SU-DHL-6 (cell line): ENCODE measurements at regions not wholly inside any gene's neighbourhood (a gene's known extent, or its start where the extent isn't known, plus 50 kb on each side); places are given as distances from the start of the nearest gene placed in this dataset.

Source experiments
- EZH2phosphoT487 ChIP-seq: fragments of 200-600 bp; sonication (generic), shearing (Covaris generic); conservative IDR thresholded peaks from 2 replicates; pipeline ENCODE4 v1.6.1; 2018; ENCODE audit warnings: mild to moderate bottlenecking, antibody characterized with exemption, low read length, moderate library complexity, mixed read lengths
- TF ChIP-seq, protein P1 (sequence below): fragments of 200-600 bp; sonication (generic); IDR thresholded peaks from one replicate; pipeline ENCODE4 v1.5.1; 2017; ENCODE audit warnings: antibody characterized with exemption, mild to moderate bottlenecking, low read length, moderate library complexity; ENCODE audit not compliant: insufficient read depth, poor library complexity, severe bottlenecking

DNA sequence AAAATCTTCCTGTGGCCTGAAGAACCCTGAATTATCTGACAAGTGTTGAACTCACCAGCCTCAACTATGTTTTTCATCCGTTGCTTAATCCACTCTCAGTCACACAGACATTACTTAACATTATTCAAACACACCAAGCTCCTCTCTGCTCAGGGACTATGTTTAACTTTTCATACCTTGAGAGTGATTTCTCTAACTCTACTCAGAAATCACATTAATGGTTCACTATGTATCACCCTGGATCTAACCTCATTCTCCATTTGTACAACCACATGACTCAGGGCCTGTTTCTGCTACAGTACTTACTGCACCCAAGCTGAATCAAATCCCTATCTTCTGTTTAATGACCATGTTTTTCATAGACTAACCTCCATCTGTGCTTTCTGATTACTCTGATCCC, 553.7 kb upstream of the PRR20A start:
- TF ChIP-seq, protein P1, sequence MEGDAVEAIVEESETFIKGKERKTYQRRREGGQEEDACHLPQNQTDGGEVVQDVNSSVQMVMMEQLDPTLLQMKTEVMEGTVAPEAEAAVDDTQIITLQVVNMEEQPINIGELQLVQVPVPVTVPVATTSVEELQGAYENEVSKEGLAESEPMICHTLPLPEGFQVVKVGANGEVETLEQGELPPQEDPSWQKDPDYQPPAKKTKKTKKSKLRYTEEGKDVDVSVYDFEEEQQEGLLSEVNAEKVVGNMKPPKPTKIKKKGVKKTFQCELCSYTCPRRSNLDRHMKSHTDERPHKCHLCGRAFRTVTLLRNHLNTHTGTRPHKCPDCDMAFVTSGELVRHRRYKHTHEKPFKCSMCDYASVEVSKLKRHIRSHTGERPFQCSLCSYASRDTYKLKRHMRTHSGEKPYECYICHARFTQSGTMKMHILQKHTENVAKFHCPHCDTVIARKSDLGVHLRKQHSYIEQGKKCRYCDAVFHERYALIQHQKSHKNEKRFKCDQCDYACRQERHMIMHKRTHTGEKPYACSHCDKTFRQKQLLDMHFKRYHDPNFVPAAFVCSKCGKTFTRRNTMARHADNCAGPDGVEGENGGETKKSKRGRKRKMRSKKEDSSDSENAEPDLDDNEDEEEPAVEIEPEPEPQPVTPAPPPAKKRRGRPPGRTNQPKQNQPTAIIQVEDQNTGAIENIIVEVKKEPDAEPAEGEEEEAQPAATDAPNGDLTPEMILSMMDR = no peak
- no peak for TF ChIP-seq EZH2phosphoT487
